Activated B cell treated with CpG ODN at 0.5 μM for 24 hours (primary cell): ENCODE measurements at regions not wholly inside any gene's neighbourhood (a gene's known extent, or its start where the extent isn't known, plus 50 kb on each side); places are given as distances from the start of the nearest gene placed in this dataset.

Experiments
- ATAC-seq: fragments of 200-7000 bp; cut with Tn5 transposase; one replicate; pipeline ENCODE4 v1.10.0; 2021; ENCODE audit warnings: low read depth, mild to moderate bottlenecking, moderate library complexity
- CTCF ChIA-PET: fragments of 350-600 bp; sonication (Branson Sonifier 250); formaldehyde crosslinking; loops from one replicate; lab custom pipeline; 2021; ENCODE audit warnings: antibody characterized with exemption; lab: Charles Lee
- POLR2A ChIA-PET: fragments of 350-600 bp; sonication (Branson Sonifier 250); formaldehyde crosslinking; loops from one replicate; lab custom pipeline; 2021; ENCODE audit warnings: antibody characterized with exemption; lab: Charles Lee
- DNase-seq: peaks from one replicate; pipeline ENCODE4 v3.0.0; 2022
- H3K27ac Mint-ChIP-seq: one replicate; pipeline ENCODE4 v1.8.0; 2020; ENCODE audit warnings: mixed read lengths
- H3K27me3 Mint-ChIP-seq: one replicate; pipeline ENCODE4 v1.8.0; 2021; ENCODE audit warnings: mixed read lengths
- H3K36me3 Mint-ChIP-seq: one replicate; pipeline ENCODE4 v1.8.0; 2021; ENCODE audit warnings: low read depth, mixed read lengths
- H3K4me1 Mint-ChIP-seq: one replicate; pipeline ENCODE4 v1.8.0; 2021; ENCODE audit warnings: mixed read lengths
- H3K4me3 Mint-ChIP-seq: one replicate; pipeline ENCODE4 v1.8.0; 2020; ENCODE audit warnings: mild to moderate bottlenecking, mixed read lengths
- H3K9me3 Mint-ChIP-seq: one replicate; pipeline ENCODE4 v1.8.0; 2020; ENCODE audit warnings: mixed read lengths
- intact Hi-C: fragments of 100-400 bp; cut with micrococcal nuclease; formaldehyde crosslinking; loops from one replicate; pipeline ENCODE4 v1.15.1; 2024
- TF ChIP-seq, protein P1 (sequence below): fragments of 200-600 bp; IDR thresholded peaks from one replicate; pipeline ENCODE4 v1.8.0; 2022; ENCODE audit warnings: antibody characterized with exemption, mild to moderate bottlenecking

DNA sequence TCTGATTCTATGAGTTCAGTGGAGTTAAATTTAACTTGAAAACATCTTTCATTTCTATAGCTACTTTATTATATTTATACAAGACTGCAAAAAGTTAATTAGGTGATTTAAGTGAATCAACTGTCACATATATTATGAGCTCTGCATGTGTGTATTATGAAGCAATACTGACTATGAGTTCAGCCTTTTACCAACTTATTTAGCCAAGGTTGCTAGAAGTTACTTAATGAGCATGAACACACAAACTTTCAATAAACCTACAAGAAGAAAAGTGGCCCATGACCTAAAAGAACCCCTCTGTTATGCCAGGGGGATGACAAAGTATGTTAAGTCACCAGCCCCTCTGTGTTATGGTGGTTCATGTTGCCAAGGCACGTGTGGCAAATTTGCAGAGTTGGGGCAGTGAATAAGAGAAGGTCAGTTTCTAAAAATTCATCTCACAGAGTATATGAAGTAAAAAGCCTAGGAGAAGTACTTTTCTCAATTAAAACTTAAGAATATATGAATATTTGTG lies 86.7 kb upstream of the LYPLAL1 start:
- no peak overlapping the region for H3K27ac Mint-ChIP-seq
- DNase-seq (no peak), ATAC-seq (no peak)
- no peaks in the 10 kb centered on the region for H3K27me3 Mint-ChIP-seq
- TF ChIP-seq, protein P1, sequence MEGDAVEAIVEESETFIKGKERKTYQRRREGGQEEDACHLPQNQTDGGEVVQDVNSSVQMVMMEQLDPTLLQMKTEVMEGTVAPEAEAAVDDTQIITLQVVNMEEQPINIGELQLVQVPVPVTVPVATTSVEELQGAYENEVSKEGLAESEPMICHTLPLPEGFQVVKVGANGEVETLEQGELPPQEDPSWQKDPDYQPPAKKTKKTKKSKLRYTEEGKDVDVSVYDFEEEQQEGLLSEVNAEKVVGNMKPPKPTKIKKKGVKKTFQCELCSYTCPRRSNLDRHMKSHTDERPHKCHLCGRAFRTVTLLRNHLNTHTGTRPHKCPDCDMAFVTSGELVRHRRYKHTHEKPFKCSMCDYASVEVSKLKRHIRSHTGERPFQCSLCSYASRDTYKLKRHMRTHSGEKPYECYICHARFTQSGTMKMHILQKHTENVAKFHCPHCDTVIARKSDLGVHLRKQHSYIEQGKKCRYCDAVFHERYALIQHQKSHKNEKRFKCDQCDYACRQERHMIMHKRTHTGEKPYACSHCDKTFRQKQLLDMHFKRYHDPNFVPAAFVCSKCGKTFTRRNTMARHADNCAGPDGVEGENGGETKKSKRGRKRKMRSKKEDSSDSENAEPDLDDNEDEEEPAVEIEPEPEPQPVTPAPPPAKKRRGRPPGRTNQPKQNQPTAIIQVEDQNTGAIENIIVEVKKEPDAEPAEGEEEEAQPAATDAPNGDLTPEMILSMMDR = no peak
- H3K4me1 Mint-ChIP-seq = peaks cover 58% of the 10 kb centered on the region
- POLR2A ChIA-PET = no interaction called here
- peaks cover 3% of the 10 kb centered on the region for H3K9me3 Mint-ChIP-seq
- CTCF ChIA-PET = no interaction called here
- peaks cover 4% of the 10 kb centered on the region for H3K36me3 Mint-ChIP-seq
- no peak overlapping the region for H3K4me3 Mint-ChIP-seq
- intact Hi-C loops = no loop called here

DNA sequence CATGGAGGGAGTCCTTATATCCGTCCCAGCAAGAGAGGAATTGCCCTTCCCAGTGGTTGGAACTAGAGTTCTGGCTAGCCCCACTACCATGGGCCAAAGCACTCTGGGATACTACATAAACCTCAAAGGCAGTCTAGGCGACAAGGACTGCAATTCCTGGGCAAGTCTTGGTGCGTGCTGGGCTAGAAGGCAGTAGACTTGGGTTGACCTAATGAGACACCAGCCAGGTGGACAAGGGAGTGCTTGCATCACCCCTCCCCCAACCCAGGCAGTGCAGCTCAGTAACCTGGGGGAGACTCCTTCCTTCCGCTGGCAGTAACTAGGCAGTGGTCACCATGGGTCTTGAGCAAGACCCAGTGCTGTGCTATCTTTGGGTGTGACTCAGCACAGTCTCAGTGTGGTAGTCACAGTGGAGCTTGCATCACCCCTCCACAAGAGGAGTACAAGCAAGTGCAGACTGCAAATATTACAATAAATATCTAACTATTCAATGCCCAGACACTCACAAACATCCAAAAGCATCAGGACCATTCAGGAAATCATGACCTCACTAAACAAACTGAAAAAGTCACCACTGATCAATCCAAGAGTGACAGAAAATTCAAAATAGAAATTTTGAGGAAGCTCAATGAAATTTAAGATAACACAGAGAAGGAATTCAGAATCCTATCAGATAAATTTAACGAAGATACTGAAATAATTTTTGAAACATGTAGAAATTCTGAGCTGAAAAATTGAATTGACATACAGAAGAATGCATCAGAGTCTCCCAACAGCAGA lies 84.7 kb upstream of the LYPLAL1 start:
- ATAC-seq (peak; percentile 68), DNase-seq (no peak)
- peak overlapping the region; percentile 85 for H3K27ac Mint-ChIP-seq
- ChIA-PET CTCF (no interaction called here), POLR2A (no interaction called here)
- intact Hi-C loops = no loop called here
- peaks cover 14% of the 10 kb centered on the region for H3K9me3 Mint-ChIP-seq
- peaks cover 8% of the 10 kb centered on the region for H3K36me3 Mint-ChIP-seq
- H3K4me1 Mint-ChIP-seq = peaks cover 49% of the 10 kb centered on the region
- H3K27me3 Mint-ChIP-seq = no peaks in the 10 kb centered on the region
- H3K4me3 Mint-ChIP-seq = peak overlapping the region; percentile 16
- TF ChIP-seq, protein P1 = no peak

DNA sequence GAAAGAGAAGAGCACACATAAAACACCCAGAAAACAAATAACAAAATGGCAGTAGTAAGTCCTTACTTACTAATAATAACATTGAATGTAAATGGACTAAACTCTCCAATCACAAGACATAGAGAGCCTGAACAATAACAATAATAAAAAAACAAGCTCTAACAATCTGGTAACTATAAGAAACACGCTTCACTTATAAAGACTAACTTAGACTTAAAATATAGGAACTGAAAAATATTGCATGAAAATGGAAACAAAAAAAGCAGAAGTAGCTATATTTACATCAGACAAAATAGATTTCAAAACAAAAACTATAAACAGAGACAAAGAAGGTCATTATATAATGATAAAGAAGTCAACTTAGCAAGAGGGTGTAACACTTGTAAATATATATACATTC lies 83.1 kb upstream of the LYPLAL1 start:
- TF ChIP-seq, protein P1 = no peak
- Mint-ChIP-seq H3K9me3 (peaks cover 14% of the 10 kb centered on the region), H3K36me3 (peaks cover 8% of the 10 kb centered on the region), H3K27ac (peak overlapping the region; percentile 85), H3K4me3 (peak overlapping the region; percentile 70), H3K27me3 (no peaks in the 10 kb centered on the region), H3K4me1 (peaks cover 47% of the 10 kb centered on the region)
- DNase-seq (no peak), ATAC-seq (peak; percentile 80)
- intact Hi-C loops = loop anchor here (1.0 kb wide), 2 partner anchors 84 to 99 kb away; no protein-coding TSS in a partner anchor
- POLR2A ChIA-PET = interaction anchor here (0.9 kb wide), 1 partner anchor 98 kb away, joined by 3 read pairs; no protein-coding TSS in a partner anchor
- CTCF ChIA-PET = no interaction called here

DNA sequence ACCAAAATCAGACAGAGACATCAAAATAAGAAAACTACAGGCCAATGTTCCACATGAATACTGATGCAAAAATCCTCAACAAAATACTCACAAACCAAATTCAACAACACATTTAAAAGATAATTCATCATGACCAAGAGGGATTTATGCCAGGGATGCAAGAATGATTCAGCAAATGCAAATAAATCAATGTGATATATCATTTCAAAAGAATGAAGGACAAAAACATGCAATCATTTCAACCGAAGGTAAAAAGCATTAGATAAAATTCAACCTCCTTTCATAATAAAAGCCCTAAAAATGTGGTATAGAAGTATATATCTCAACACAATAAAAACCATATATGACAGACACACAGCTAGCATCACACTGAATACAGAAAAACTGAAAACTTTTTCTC lies 81.5 kb upstream of the LYPLAL1 start:
- TF ChIP-seq, protein P1 = no peak
- ChIA-PET POLR2A (interaction anchor here (1.0 kb wide), 1 partner anchor 81 kb away, joined by 3 read pairs; the partner anchor contains the start of gene LYPLAL1), CTCF (no interaction called here)
- ATAC-seq (no peak), DNase-seq (no peak)
- H3K9me3 Mint-ChIP-seq = peaks cover 24% of the 10 kb centered on the region
- no peak overlapping the region for H3K4me3 Mint-ChIP-seq
- no peaks in the 10 kb centered on the region for H3K27me3 Mint-ChIP-seq
- H3K4me1 Mint-ChIP-seq = peaks cover 37% of the 10 kb centered on the region
- intact Hi-C loops = no loop called here
- H3K36me3 Mint-ChIP-seq = peaks cover 10% of the 10 kb centered on the region
- no peak overlapping the region for H3K27ac Mint-ChIP-seq

DNA sequence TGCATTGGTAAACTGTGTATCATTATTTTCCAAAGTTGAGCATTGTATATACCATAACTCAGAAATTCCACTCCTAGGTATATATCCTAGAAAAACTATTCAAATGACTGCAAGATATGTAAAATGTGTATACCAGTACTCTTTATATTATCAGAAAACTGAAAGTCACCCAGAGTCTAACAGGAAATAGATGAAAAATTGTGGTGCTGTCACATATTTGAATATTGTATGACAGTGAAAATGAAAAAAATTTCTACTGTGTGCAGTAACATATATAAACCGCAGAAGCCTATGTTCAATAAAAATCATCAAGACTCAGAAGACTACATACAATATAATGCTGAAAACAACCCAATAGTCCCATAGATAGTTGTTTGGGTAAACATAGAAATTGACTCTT lies 74.4 kb upstream of the LYPLAL1 start:
- Mint-ChIP-seq H3K27ac (no peak overlapping the region), H3K4me1 (peaks cover 18% of the 10 kb centered on the region), H3K4me3 (no peak overlapping the region), H3K9me3 (peaks cover 17% of the 10 kb centered on the region), H3K27me3 (no peaks in the 10 kb centered on the region), H3K36me3 (peaks cover 2% of the 10 kb centered on the region)
- ChIA-PET POLR2A (no interaction called here), CTCF (no interaction called here)
- TF ChIP-seq, protein P1 = no peak
- no peak for DNase-seq
- ATAC-seq = peak; percentile 28
- intact Hi-C loops = no loop called here
